Muscle of arm (tissue), 1 donor: ENCODE measurements at regions not wholly inside any gene's neighbourhood (a gene's known extent, or its start where the extent isn't known, plus 50 kb on each side); places are given as distances from the start of the nearest gene placed in this dataset.
"Not testable (repeated sequence)": the region's sequence is repeated elsewhere in the genome, so short reads cannot be mapped to it uniquely, and the experiment has no call there.

Experiments
- DNase-seq: peaks from one replicate; pipeline ENCODE4 v3.0.0-alpha.2; 2013

DNA sequence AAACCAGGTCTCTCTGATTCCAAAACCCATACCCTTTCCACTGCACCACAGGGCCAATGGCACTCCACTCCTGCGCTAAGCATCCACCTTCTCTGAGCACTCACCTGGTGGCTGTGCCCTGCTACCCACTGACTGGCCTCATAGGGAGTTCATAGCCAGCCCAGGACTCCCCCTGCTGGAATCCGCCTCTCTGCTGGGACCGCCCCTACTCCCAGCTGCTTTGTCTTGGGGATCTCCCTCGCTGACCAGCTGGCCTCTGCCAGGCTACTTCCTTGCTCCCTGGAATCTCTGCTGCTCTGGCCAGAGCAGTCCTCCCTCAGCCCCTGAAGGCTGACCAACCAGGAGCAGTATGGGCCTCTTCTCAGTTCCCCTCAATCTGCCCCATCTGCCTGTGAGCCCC lies 129.7 kb downstream of the FAXC start:
- no peak for DNase-seq

DNA sequence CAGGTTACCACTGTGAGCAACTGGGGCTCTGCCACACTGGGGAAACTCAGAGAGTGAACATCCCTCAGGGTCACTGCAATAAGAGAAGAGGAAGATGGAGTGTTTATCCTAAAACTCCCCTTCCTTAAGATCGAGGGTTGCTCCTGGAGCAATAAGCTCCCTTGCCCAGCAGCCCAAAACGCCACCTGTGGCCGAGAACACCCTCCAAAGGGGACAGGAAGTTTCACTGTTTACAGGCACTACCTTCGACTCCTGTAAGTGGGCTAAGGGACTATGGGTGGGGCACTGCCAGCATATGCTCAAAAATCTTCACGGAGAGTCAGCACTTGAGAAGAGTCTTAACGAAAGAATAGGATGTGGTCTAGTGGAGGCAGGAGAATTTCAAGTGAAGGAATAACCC lies 132.5 kb downstream of the FAXC start:
- no peak for DNase-seq

DNA sequence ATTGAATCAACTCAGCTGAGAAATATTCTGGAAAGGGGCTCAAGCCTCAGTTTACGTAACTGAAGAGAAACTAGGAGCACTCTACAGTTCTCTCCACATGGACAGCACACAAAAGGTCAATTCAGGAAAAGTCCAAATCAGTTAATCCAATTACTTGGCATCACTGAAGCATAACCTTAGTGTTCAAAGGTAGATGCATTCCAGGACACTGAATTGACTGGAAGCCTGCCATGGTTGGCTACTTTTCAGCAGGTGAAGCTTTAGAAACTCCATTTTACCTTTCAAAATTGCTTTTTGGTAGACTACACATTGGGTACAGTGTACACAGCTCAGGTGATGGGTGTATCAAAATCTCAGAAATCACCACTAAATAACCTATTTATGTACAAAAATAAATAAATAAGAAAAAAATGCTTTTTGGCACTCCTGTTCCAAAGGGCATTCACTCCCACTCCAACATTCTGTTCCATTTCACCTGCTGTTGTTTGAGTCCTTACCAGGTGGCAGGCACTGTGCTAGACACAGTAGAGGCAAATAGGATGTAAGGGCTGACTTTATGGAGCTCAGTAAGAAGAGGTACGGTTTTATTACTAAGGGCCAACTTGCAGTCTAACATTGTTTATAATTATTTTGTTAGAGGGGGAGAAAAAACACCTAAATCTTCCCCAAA lies 153.4 kb downstream of the FAXC start:
- DNase-seq: no peak

DNA sequence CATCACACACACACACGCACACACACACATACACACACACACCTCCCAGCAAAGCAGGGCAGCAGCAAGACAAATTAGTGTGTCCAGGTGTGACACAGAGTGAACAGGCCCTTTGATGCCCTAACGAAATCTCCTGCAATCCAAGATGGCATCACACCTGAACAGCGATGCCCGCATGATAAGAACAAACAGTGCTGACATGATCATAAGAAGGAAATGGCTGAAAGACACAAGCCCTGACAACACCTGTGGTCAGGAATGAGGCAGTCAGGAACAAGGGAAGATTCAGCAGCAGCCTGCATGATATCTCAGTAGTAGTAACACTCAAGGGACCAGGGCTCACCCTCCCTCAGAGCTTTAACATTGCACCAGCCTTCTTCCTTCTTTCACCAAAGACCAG lies 156.9 kb downstream of the FAXC start:
- no peak for DNase-seq

DNA sequence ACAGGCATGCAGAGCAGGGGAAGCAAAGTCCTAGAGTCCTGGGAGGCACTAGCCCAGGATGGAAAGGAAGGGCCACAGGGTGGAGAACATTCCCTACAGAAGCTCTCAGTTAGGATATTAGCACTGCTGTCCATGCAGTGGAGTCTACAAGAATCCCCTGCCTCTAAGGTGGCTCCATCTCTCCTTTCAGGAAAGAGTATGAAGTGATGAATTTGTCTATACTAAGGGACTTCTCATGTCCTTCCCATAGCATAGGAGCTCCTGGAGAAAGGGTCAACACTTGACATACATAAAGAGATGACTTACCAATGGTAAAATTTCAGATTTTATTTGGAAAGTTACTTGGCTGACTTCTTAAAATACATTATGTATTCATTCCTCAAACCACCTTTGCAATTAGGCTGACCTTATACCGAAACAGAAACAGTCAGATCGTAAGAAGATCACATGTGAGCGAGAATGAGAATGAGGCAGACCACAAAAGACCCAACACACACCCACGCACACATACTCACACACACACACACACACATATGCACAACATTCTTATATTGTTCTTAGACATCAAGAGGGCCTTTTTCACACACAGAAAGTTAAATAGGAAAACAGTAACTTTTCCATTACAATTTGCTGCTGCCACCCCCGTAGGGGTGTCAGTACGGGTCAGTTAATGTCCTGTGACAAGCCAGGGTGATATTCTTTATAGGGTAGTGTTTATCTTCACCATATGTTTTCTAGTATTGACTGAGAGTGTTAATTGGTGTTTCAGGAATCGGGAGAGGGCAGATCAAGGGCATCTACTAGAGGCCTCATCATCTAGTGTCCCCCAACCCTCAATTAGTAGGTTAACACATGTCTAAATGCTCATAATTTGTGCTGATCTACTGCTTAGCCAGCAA lies 159.4 kb downstream of the FAXC start:
- no peak for DNase-seq

DNA sequence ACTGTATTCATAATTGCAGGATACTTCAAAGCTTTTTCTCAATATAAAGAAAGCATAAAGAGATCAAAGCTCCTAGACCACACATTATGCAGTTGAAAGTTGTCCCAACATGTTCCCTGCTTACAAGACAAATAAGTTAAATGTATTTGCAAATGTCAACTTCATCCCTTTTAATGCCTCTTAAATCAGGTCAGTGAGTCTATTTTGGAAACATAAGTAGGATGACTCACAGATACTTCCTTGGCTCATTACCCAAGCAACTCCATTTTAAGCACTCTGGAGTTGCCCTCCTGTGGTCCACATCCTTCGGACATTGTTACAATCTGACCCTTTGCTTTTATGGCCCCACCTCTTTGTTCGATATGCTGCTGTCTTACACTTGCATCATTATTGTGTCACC lies 162.0 kb downstream of the FAXC start:
- no peak for DNase-seq

DNA sequence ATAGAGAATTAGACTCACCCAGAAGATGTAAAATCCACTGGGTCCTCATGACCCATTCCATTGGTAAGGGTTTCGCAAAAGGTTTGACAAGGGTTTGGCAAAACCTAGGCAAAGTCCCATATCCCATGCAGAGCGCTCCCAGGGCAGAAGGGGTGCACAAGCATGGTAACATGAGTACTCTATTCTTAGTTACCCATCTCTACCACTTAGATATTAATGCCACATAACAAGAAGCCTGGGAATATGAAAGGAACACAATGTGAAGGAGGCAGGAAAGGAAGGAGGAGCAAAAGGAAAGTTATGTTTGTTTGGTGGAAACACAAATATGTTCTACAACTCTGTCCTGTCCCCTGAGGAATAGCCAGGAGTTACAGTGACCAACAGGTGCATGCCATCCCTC lies 163.1 kb downstream of the FAXC start:
- no peak for DNase-seq

DNA sequence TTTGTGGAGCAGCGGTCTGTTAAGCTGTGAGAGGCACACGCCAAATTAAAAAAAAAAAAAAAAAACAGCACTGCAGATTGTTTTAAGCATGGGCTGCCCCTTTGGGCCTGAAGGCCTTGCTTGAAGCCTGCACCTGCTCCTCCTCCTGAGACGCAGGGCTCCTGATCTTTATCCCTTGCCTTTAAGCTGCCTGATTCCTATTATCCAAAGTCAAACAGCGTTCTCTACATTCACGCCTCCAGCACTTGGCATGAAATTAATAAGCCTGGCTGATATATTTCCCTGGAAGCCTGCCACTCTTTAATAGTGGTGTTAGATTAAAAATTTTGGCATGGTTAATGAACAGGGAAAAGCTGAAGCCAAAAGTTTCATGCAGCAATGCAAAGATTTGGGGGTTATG lies 163.9 kb downstream of the FAXC start:
- no peak for DNase-seq

DNA sequence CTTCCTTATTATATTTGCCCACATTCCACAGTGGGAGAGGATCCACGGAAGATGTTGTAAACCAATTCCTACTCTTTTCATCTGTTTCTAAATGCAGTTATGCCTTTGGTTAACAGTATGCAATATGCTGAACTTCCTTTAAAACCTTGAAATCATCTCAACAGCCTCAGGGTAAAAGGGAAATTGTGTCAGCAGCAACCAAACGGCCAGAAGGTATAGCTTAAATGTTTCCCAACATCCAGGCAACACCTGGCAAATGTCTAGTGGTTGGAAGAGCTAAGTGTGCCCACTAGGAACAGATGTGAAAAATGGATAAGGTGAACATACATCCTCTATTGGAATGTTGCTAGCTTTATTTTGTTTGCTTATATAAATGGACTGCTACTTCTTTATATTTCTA lies 164.8 kb downstream of the FAXC start:
- no peak for DNase-seq

DNA sequence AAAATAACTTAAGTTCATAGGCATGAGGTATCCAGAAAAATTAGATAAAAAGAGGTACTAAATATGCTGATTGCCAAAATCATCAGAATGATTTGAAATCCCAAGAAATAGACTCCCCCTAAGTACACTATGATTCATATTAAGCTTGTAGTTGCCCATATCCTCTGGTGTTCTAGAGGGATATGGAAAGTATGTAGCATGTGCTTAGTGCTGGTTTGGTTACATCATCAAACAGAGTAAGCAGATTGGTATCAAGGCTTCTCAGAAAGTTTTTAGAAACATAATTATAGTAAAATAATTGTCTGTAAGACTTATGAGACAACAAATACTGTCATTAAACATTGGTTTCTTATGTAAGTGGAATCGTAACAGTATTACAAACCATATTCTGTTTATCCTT lies 166.4 kb downstream of the FAXC start:
- DNase-seq: no peak

DNA sequence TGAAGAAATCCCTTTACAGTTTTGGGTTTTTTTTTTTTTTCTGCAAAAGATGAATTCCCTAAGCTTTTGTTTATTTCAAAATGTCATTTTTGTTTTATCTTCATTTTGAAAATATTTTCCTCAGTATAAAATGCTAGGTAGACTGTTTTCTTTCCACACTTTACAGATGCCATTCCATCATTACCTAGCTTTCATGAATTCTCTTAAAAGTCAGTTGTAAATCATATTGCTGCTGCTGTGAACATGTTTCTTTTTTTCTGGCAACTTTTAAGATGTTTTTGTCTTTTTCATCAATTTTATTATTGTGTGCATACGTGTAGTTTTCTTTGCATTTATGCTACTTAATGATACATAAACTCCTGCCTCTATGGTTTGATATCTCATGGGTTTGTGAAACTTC lies 168.3 kb downstream of the FAXC start:
- DNase-seq: no peak

DNA sequence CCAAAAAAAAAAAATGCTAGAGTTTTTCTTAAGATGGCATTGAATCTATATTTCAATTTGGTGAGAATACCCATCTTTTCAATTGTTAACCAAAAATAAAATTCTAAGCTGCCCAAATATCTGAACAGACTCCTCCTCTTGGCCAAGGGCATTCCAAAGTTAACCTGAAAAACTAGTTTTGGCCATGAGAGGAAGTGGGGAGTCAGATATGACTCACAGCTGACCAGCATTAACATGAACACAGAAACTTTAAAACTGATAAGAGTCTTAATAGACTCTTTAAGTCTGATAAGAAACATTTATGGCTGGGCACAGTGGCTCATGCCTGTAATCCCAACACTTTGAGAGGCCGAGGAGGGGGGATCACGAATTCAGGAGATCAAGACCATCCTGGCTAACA lies 171.3 kb downstream of the FAXC start:
- DNase-seq: no peak

DNA sequence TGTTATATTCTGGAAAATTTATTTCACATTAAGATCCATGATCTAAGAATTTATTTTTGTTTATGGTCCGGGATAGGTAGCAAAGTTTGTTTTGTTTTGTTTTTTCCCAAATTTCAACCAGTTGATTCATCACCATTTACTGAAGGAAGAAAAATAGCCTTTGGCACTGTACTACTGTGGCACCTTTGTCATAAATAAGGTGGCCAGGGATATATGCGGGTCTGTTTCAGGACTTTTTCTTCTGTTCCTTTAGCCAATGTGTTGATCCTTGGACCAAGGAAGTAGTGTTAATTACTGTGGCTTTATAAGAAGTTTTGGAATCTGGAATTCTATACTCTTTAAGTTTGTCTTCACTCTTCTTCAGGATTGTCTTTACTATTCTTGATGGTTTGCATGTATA lies 171.7 kb downstream of the FAXC start:
- DNase-seq: no peak

DNA sequence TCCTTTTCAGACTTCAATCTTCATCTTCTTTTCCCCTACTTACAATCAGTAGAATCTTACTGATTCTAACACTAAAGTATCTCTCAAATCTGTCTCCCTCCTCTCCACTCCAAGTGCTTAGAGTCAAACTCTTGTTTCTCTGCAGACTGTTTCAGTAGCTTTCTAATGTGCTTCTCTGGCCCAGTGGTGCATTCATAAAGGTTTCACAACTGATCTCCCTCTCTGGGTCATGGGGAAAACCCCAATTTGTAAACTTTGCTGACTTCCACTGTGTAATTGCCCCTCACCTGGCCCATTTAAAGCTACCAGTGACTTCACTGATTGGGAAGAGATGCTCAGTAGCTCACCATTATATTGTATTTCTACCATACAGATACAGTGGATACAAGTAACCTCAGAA lies 183.6 kb downstream of the FAXC start:
- DNase-seq: no peak

DNA sequence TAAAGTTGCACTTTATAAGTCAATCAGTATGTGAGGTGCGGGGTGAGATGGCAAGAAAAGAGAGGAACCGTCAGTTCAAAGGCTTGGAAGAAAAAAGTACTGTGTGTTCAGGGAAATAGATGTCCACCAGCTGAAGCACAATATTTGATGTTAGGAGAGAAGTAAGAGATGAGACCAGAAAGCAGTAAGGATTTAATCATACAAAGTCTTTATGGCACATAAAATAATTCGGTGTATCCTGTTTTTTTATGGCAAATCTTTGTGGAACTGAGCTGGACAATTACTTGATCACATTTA lies 197.2 kb downstream of the FAXC start:
- no peak for DNase-seq

DNA sequence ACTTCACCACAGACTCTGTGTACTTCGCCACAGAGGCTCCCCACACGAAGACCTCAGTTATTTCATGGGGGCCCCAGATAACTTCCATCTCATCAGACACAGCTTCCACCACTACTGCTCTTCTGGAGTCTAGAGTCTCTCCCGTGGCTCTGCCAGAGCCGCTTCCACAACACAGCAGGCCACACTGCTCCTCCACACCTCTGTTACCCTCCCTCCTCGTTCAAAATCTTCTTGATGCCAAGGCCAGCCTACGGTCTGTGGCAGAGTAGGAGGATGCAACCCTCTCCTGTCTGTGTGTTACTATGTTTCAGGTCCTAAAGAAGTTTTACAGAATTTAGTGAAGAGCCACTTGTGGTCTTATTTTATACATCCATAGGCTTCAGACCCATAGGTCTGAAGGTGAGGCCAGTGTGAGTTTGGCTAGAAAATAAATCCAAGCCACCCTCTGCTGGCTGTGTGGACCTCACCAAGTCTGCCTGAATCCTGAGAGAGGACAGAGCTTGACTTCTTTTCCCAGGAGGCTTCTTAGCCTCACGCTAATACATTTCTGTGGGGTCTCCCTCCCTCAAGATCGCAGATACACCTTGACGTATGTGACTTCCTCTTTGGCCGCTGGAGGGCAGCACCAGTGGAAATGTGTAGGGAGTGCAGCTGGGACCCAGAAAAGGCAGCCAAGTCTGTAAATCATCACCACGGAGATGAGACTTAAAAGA lies 197.7 kb downstream of the FAXC start:
- DNase-seq: no peak

DNA sequence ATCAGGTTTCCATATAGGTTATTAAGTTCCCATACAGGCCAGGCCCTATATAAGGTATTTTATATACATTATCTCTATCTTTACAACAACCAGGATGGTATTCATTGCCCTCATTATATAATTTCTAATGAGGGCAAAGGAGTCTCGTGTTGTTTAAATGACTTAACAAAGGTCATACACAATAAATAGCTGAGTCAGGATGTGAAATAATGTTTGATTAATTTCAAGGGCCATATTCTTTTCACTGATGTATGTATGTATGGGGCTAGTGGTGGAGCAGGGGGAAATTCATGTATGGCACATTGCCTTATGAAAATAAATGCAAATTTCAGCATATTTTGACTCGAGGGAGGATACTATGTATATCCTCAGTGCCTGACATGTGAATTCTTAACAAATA lies 200.7 kb downstream of the FAXC start:
- no peak for DNase-seq

DNA sequence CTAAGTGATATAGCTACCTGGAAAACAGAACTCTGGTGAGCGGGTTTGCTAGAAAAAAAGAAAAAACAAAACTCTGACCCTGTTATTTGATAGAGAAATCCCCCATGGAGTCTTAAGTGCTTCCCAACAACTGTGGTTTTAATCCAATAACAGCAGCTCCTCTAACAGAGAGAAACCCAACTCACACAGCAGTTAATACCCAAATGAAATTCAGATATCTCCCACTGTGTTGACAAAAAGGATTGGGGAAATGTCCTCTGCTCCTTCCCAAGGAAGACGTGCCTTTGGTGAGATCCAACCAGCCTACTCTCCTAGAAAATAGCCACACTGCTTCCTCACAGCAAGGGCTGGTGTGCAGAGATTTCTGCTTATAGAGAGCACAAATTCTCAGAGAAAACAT lies 200.4 kb upstream of the FBXL4 start:
- DNase-seq: no peak

DNA sequence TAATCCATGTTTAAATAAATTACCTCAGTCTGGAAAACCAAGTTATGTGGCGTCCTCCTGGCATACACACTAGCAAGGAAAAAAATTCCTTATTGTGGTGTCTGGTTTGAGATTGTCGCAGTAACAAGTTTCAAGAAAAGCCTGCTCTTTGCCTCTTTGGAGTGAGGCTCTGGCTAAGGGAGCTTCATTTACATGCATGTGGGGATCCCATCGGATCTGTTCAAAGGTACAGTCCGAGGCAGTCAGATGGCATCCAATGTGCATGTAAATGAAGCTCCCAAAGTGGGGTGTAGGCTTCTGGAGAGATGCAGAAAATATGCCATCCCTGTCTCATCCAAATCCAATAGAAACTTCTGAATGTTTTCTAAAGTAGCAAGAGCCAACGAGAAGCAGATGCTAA lies 199.5 kb upstream of the FBXL4 start:
- no peak for DNase-seq

DNA sequence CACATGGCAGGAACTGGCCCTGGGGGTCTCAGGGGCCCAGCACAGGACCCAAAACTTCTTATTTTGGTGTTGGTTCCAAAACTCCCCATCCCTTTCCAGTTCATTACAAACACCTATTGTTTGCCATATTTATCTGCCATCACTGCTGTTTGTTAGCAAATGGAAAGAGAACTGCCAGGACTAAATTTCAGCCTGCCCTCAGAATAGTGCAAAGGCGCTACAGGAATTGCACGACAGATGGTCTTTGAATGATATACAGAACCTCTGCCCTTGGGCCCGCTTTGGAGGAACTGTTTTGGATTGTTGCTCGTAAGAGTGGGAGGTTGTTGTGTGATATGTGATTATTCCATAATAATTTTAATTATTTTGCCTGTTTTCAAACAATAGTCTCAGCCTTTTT lies 199.0 kb upstream of the FBXL4 start:
- no peak for DNase-seq

DNA sequence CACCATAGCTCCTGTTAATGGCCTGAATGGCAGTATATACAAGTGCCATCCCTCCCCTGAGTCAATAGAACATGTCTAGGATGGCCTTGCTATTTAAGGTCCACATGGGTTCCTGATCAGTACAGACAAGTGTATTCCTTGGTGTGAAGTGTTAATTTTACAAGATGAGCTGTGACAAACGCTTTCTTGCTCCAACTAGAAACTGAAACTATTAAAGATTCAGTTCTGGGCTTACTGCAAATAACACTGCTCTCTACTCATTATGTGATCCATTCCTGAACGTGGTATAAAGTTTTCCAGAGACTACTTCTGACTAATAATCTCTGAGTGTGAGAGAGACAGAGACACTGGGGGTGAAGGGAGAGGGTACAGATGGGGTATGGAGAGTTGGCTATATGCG lies 198.0 kb upstream of the FBXL4 start:
- DNase-seq: no peak

DNA sequence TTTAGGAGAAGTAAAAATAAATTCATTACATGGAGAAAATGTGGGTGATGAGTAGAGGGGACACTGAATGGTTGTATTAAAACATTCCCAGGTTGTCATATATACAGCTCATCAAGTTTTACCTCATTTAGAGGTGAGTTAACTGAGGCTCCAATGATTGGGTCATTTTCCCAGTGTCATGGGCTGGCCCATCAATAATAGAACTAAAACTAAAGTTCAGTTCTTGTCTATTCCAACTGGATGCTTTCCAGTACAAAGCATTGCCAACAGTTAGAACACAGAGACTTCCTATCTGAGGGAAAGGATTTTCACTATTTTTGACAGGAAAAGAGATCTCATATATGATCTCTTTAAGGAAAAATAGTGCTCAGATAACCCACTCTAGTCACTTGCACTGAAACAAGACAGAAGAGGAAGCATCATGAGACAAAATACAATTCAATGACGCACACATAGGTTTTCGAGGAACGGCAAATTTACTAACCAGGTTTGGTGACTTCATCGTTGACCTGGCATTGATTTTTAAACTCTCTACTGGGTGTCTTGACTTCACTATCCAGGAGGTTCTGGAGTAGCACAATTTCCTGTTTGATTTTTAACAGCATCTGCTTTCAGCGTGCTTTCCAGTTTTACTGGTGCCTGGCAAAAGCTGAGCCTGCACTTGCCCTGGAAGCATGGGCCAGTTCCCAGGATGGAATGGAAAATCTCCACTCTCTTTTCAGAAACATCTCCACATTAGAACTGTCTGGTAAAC lies 195.5 kb upstream of the FBXL4 start:
- DNase-seq: no peak

DNA sequence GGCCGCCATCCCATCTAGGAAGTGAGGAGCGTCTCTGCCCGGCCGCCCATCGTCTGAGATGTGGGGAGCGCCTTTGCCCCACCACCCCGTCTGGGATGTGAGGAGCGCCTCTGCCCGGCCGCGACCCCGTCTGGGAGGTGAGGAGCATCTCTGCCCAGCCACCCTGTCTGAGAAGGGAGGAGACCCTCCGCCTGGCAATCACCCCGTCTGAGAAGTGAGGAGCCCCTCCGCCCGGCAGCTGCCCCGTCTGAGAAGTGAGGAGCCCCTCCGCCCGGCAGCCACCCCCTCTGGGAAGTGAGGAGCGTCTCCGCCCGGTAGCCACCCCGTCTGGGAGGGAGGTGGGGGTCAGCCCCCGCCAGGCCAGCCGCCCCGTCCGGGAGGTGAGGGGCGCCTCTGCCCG lies 194.2 kb upstream of the FBXL4 start:
- not testable (repeated sequence) for DNase-seq
